Breast epithelium (tissue), 3 donors: ENCODE measurements at regions not wholly inside any gene's neighbourhood (a gene's known extent, or its start where the extent isn't known, plus 50 kb on each side); places are given as distances from the start of the nearest gene placed in this dataset.

Experiments
- POLR2A ChIP-seq: fragments of 450-650 bp; IDR thresholded peaks from one replicate; pipeline ENCODE4 v1.6.1; 2016; ENCODE audit warnings: antibody characterized with exemption, mild to moderate bottlenecking, moderate library complexity
- TF ChIP-seq, protein P1 (sequence below), 3 donors: fragments of 450-650 bp; IDR thresholded peaks; one replicate each; pipeline ENCODE4 v1.5.1; 2016 to 2017; ENCODE audit warnings: antibody characterized with exemption in 3 of 3, mild to moderate bottlenecking in 3 of 3, moderate library complexity in 3 of 3

DNA sequence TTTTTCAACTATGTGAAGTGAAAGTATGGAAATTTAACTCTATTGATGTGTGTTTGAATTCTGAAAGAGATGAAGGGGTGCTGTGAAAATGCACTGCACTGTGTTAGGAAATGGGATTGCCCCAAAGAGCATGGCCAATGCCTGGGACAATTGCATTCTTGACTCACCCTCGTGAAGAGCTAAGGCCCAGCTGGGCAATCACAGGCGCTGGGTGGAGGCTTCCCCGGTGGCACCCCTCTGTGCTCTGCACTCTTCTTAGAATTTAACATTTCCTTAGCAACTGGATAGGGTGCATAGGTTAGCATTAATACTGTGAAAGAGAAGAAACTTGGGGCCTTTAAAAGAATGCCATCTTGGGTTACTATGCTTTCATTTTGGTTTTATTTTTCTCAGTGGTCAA, 179.9 kb upstream of the GOLIM4 start:
- TF ChIP-seq, protein P1, sequence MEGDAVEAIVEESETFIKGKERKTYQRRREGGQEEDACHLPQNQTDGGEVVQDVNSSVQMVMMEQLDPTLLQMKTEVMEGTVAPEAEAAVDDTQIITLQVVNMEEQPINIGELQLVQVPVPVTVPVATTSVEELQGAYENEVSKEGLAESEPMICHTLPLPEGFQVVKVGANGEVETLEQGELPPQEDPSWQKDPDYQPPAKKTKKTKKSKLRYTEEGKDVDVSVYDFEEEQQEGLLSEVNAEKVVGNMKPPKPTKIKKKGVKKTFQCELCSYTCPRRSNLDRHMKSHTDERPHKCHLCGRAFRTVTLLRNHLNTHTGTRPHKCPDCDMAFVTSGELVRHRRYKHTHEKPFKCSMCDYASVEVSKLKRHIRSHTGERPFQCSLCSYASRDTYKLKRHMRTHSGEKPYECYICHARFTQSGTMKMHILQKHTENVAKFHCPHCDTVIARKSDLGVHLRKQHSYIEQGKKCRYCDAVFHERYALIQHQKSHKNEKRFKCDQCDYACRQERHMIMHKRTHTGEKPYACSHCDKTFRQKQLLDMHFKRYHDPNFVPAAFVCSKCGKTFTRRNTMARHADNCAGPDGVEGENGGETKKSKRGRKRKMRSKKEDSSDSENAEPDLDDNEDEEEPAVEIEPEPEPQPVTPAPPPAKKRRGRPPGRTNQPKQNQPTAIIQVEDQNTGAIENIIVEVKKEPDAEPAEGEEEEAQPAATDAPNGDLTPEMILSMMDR (IDR thresholded peaks at IDR 0.05): no peak
- TF ChIP-seq POLR2A: no peak
